ENCODE measurements at regions not wholly inside any gene's neighbourhood (a gene's known extent, or its start where the extent isn't known, plus 50 kb on each side); places are given as distances from the start of the nearest gene placed in this dataset.

DNA sequence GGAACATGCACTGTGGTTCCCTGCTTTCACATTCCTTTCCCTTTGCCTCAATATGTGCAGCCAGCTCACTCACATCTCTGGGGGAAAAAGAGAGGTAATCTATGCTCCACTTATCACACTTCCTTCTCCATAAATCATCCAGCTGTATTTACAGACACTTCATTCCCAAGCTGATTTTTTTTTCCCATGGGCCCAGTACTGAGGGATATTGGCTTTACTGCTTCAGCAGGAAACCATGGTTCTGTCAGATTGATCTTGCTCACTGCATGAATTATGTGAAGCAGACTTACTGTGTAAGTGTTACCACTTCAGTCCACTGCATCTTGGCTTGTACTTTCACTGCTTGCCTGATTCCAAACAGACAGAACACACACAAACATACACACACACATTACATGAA is 555.6 kb downstream of the CCER1 start:
- H3K9me3 ChIP-seq (ENCODE audit: control insufficient read depth in 1 of 2, low read length in 2 of 2): peaks cover 0 to 14% of the 10 kb centered on the region in 2 donors
- no peaks in the 10 kb centered on the region for H3K36me3 ChIP-seq (ENCODE audit: control insufficient read depth in 1 of 2, insufficient read depth in 2 of 2, low read length in 2 of 2)
- H3K9ac ChIP-seq (ENCODE audit: low read depth in 1 of 2, low read length in 2 of 2): no peak overlapping the region

DNA sequence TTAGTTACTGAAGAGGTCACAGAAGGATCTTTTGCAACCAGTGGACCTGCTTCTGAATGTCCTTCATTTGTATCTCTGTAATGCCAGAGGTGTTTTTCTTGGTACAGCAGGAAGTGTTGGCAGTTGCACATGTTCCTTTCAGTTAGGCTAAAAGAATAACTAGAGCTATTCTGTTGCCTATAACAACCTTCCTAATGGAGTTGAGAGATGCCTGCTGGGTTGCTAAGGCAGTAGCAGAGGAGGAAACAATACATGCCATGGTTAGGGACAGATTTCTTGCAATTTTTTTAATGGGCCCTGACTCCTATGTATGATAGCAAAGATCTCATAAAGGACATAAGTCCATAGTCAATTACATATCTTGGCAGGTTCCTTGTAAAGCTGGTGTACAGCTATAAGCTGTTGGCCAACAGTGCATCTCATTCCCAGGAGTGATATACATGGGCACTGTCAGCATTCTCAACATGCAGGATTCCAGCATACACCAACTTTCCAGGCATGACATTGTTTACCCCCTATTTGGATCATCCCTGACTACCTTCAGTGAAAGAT is 556.6 kb downstream of the CCER1 start:
- Histone ChIP-seq H3K4me3 (ENCODE audit: low read depth in 1 of 2, low read length in 2 of 2) (no peak overlapping the region), H3K4me1 (ENCODE audit: control insufficient read depth in 1 of 2, insufficient read depth in 2 of 2, low read length in 2 of 2) (no peaks in the 10 kb centered on the region), H3K27me3 (ENCODE audit: control insufficient read depth in 1 of 2, insufficient read depth in 2 of 2, low read length in 2 of 2) (no peaks in the 10 kb centered on the region), H3K9me3 (ENCODE audit: control insufficient read depth in 1 of 2, low read length in 2 of 2) (peaks cover 0 to 14% of the 10 kb centered on the region in 2 donors), H3K27ac (ENCODE audit: low read depth, low read length) (no peak overlapping the region), H3K9ac (ENCODE audit: low read depth in 1 of 2, low read length in 2 of 2) (no peak overlapping the region), H3K36me3 (ENCODE audit: control insufficient read depth in 1 of 2, insufficient read depth in 2 of 2, low read length in 2 of 2) (no peaks in the 10 kb centered on the region)

More for the DNA sequence above, 555.6 kb downstream of the CCER1 start:
- H3K27ac ChIP-seq (ENCODE audit: low read depth, low read length): no peak overlapping the region
- no peaks in the 10 kb centered on the region for H3K27me3 ChIP-seq (ENCODE audit: control insufficient read depth in 1 of 2, insufficient read depth in 2 of 2, low read length in 2 of 2)
- no peak overlapping the region for H3K4me3 ChIP-seq (ENCODE audit: low read depth in 1 of 2, low read length in 2 of 2)
- H3K4me1 ChIP-seq (ENCODE audit: control insufficient read depth in 1 of 2, insufficient read depth in 2 of 2, low read length in 2 of 2): no peaks in the 10 kb centered on the region

DNA sequence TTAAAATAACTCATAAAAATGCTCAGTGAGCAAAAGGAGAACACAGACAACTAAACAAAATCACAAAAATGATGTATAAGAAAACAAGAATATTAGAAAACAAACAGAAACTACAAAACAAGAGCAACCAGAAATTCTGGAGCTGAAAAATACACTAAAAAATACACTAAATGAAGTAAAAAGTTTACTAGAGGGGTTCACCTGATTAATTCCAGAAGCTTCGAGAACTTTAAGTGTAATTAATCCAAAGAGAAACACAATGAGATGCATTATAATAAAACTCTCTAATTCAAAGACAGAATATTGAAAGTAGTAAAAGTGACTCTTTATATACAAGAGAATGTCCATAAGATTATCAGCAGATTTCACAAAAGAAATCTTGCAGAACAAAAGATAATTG is 558.4 kb downstream of the CCER1 start:
- no peak overlapping the region for H3K9ac ChIP-seq (ENCODE audit: low read depth in 1 of 2, low read length in 2 of 2)
- H3K36me3 ChIP-seq (ENCODE audit: control insufficient read depth in 1 of 2, insufficient read depth in 2 of 2, low read length in 2 of 2): no peaks in the 10 kb centered on the region
- H3K4me1 ChIP-seq (ENCODE audit: control insufficient read depth in 1 of 2, insufficient read depth in 2 of 2, low read length in 2 of 2): no peaks in the 10 kb centered on the region
- H3K9me3 ChIP-seq (ENCODE audit: control insufficient read depth in 1 of 2, low read length in 2 of 2): peaks cover 0 to 14% of the 10 kb centered on the region in 2 donors
- H3K27ac ChIP-seq (ENCODE audit: low read depth, low read length): no peak overlapping the region
- no peaks in the 10 kb centered on the region for H3K27me3 ChIP-seq (ENCODE audit: control insufficient read depth in 1 of 2, insufficient read depth in 2 of 2, low read length in 2 of 2)
- no peak overlapping the region for H3K4me3 ChIP-seq (ENCODE audit: low read depth in 1 of 2, low read length in 2 of 2)

DNA sequence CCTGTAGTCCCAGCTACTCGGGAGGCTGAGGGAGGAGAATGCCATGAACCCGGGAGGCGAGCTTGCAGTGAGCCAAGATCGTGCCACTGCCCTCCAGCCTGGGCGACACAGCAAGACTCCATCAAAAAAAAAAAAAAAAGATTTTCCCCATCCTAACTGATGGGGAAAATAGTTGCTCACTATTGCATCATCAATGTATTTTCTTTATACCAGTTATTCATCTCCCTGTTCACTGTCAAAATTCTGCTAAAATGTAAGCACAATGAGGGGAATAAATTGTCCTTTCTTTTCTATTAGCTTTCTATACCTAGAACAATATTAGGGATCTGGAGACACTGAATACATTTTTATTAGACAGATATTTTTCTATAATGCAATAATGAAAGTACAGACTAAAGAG is 561.3 kb downstream of the CCER1 start:
- no peaks in the 10 kb centered on the region for H3K27me3 ChIP-seq (ENCODE audit: control insufficient read depth in 1 of 2, insufficient read depth in 2 of 2, low read length in 2 of 2)
- H3K9me3 ChIP-seq (ENCODE audit: control insufficient read depth in 1 of 2, low read length in 2 of 2): peaks cover 0 to 14% of the 10 kb centered on the region in 2 donors
- no peaks in the 10 kb centered on the region for H3K36me3 ChIP-seq (ENCODE audit: control insufficient read depth in 1 of 2, insufficient read depth in 2 of 2, low read length in 2 of 2)
- H3K9ac ChIP-seq (ENCODE audit: low read depth in 1 of 2, low read length in 2 of 2): no peak overlapping the region
- no peaks in the 10 kb centered on the region for H3K4me1 ChIP-seq (ENCODE audit: control insufficient read depth in 1 of 2, insufficient read depth in 2 of 2, low read length in 2 of 2)
- no peak overlapping the region for H3K27ac ChIP-seq (ENCODE audit: low read depth, low read length)
- no peak overlapping the region for H3K4me3 ChIP-seq (ENCODE audit: low read depth in 1 of 2, low read length in 2 of 2)

DNA sequence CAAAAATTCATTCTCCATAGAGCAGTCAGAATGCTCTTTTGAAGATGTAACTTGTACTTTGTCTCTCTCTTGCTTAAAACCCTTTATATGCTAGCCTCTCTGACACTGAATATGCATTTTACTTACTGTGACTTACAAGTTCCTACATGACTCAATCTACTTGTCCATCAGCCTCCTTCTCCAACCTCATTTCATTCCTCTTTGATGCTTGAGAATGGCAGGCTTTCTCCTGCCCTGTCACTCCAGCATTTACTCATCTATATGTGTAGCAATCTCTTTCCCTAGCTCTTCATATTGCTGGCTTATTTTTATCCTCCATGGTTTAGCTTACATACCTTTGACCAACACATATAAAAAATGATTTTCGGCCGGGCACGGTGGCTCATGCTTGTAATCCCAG is 561.9 kb downstream of the CCER1 start:
- no peaks in the 10 kb centered on the region for H3K36me3 ChIP-seq (ENCODE audit: control insufficient read depth in 1 of 2, insufficient read depth in 2 of 2, low read length in 2 of 2)
- no peak overlapping the region for H3K4me3 ChIP-seq (ENCODE audit: low read depth in 1 of 2, low read length in 2 of 2)
- no peak overlapping the region for H3K27ac ChIP-seq (ENCODE audit: low read depth, low read length)
- H3K4me1 ChIP-seq (ENCODE audit: control insufficient read depth in 1 of 2, insufficient read depth in 2 of 2, low read length in 2 of 2): no peaks in the 10 kb centered on the region
- H3K9ac ChIP-seq (ENCODE audit: low read depth in 1 of 2, low read length in 2 of 2): no peak overlapping the region
- H3K27me3 ChIP-seq (ENCODE audit: control insufficient read depth in 1 of 2, insufficient read depth in 2 of 2, low read length in 2 of 2): no peaks in the 10 kb centered on the region
- H3K9me3 ChIP-seq (ENCODE audit: control insufficient read depth in 1 of 2, low read length in 2 of 2): peaks cover 0 to 14% of the 10 kb centered on the region in 2 donors

DNA sequence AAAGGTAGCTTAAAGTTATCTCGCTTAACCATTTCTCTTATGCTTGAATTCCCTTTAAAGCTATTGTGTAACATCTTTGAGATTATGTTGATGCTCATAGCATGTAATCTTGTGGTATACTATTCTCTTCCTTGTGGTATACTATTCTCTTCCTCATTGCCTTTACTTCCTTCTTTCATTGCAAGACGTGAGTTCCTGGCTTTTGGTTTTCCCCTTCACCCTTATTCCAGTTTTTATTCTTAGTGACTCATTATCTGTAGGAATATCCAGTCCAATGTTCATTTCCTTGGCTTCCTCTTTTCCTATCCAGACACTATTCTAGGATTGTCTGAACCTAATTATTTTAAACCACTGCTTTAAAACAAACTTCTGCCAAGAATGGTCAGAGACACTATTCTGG is 564.0 kb downstream of the CCER1 start:
- Histone ChIP-seq H3K9me3 (ENCODE audit: control insufficient read depth in 1 of 2, low read length in 2 of 2) (peaks cover 0 to 5% of the 10 kb centered on the region in 2 donors), H3K36me3 (ENCODE audit: control insufficient read depth in 1 of 2, insufficient read depth in 2 of 2, low read length in 2 of 2) (no peaks in the 10 kb centered on the region), H3K27ac (ENCODE audit: low read depth, low read length) (no peak overlapping the region), H3K4me3 (ENCODE audit: low read depth in 1 of 2, low read length in 2 of 2) (no peak overlapping the region), H3K9ac (ENCODE audit: low read depth in 1 of 2, low read length in 2 of 2) (no peak overlapping the region), H3K27me3 (ENCODE audit: control insufficient read depth in 1 of 2, insufficient read depth in 2 of 2, low read length in 2 of 2) (no peaks in the 10 kb centered on the region), H3K4me1 (ENCODE audit: control insufficient read depth in 1 of 2, insufficient read depth in 2 of 2, low read length in 2 of 2) (no peaks in the 10 kb centered on the region)

DNA sequence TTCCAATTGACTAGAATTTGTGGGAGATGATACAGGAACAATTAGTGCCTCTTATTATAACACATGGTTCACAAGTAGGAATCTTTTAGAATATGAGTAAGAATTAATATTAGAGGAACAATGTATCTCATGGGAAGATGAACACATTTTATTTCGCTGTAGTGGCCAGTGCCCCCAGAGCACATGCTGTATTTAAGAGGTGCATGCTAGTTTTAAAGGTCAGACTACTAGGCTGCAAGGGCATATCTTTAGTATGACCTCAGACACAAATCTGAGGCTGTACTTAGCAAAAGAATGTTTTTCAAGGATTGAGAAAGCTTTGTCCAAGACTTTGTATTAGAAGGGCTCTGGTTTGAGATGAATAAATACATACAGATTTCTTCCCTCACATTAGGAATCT is 586.9 kb downstream of the CCER1 start:
- H3K27me3 ChIP-seq (ENCODE audit: control insufficient read depth in 1 of 2, insufficient read depth in 2 of 2, low read length in 2 of 2): no peaks in the 10 kb centered on the region
- H3K9me3 ChIP-seq (ENCODE audit: control insufficient read depth in 1 of 2, low read length in 2 of 2): no peaks in the 10 kb centered on the region
- no peak overlapping the region for H3K9ac ChIP-seq (ENCODE audit: low read depth in 1 of 2, low read length in 2 of 2)
- H3K4me1 ChIP-seq (ENCODE audit: control insufficient read depth in 1 of 2, insufficient read depth in 2 of 2, low read length in 2 of 2): no peaks in the 10 kb centered on the region
- no peaks in the 10 kb centered on the region for H3K36me3 ChIP-seq (ENCODE audit: control insufficient read depth in 1 of 2, insufficient read depth in 2 of 2, low read length in 2 of 2)
- no peak overlapping the region for H3K4me3 ChIP-seq (ENCODE audit: low read depth in 1 of 2, low read length in 2 of 2)
- no peak overlapping the region for H3K27ac ChIP-seq (ENCODE audit: low read depth, low read length)

DNA sequence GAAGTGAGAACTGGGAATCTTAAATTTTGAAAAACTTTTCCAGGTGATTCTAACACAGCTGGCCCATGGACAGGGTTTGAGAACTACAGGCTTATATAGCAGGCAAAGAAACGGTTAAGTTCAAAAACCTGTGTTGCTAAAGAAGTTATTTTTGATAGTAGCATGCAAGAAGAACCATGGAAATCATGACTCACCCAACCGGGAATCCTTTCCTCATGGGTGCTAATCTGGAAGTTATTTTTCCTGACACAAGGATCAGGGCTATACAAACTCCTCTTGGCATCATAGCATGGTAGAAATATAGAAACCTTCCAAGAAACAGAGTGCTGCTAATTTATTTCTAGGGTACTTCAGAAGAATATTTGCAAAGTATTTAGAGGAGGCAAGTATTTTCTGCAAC is 588.7 kb downstream of the CCER1 start:
- H3K27me3 ChIP-seq (ENCODE audit: control insufficient read depth in 1 of 2, insufficient read depth in 2 of 2, low read length in 2 of 2): no peaks in the 10 kb centered on the region
- H3K4me3 ChIP-seq (ENCODE audit: low read depth in 1 of 2, low read length in 2 of 2): no peak overlapping the region
- no peaks in the 10 kb centered on the region for H3K4me1 ChIP-seq (ENCODE audit: control insufficient read depth in 1 of 2, insufficient read depth in 2 of 2, low read length in 2 of 2)
- H3K9ac ChIP-seq (ENCODE audit: low read depth in 1 of 2, low read length in 2 of 2): no peak overlapping the region
- H3K36me3 ChIP-seq (ENCODE audit: control insufficient read depth in 1 of 2, insufficient read depth in 2 of 2, low read length in 2 of 2): no peaks in the 10 kb centered on the region
- no peak overlapping the region for H3K27ac ChIP-seq (ENCODE audit: low read depth, low read length)
- no peaks in the 10 kb centered on the region for H3K9me3 ChIP-seq (ENCODE audit: control insufficient read depth in 1 of 2, low read length in 2 of 2)

DNA sequence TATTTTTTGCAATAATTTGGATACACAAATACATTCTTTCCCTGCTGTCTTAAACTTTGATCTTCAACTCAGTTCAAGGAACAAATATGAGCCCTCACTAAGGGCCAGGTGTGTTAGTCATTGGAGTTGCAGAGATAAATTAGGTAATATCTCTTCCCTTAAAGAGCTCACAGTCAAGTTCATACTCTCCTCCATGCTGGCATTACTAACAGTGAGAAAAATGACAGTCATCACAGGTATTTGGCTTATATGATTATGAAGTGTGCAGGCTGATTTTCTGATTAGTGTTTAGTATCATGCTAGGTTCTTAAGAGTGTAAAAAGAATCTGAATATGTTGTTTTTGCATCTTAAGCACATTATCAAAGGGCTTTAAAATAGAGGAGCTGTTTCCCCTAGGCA is 594.7 kb downstream of the CCER1 start:
- no peak overlapping the region for H3K4me3 ChIP-seq (ENCODE audit: low read depth in 1 of 2, low read length in 2 of 2)
- no peaks in the 10 kb centered on the region for H3K4me1 ChIP-seq (ENCODE audit: control insufficient read depth in 1 of 2, insufficient read depth in 2 of 2, low read length in 2 of 2)
- H3K27me3 ChIP-seq (ENCODE audit: control insufficient read depth in 1 of 2, insufficient read depth in 2 of 2, low read length in 2 of 2): no peaks in the 10 kb centered on the region
- no peak overlapping the region for H3K27ac ChIP-seq (ENCODE audit: low read depth, low read length)
- H3K9ac ChIP-seq (ENCODE audit: low read depth in 1 of 2, low read length in 2 of 2): no peak overlapping the region
- no peaks in the 10 kb centered on the region for H3K36me3 ChIP-seq (ENCODE audit: control insufficient read depth in 1 of 2, insufficient read depth in 2 of 2, low read length in 2 of 2)
- no peaks in the 10 kb centered on the region for H3K9me3 ChIP-seq (ENCODE audit: control insufficient read depth in 1 of 2, low read length in 2 of 2)

DNA sequence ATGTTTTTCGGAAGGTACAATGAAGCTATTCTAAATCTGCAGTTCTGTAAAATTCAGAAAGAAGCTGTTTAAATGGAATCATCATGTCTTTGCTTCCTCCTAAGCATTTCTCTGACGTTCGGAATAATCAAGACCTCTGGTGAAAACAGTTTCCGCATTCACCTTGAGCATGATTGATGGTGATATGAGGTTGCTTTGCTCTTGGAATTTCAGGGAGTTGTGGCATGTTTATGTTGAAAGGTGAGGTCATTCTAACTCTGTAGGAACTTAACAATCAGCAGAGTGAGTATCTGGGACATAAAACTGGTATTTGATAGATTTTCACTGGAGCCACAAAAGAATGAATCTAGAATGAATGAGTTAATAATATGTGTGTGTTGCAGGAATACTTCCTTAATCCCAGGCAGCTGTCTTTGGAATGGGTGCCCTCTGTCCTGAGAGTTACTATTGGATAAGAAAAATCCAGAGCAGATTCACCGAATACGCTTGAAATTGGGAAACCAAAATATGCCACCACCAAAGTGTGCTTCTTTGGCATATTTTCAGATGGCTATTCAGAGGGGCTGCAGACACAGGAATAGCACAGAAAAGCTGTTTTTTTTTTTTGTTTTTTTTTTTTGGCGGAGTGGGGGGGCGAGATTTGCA is 599.1 kb downstream of the CCER1 start:
- H3K4me1 ChIP-seq (ENCODE audit: control insufficient read depth in 1 of 2, insufficient read depth in 2 of 2, low read length in 2 of 2): no peaks in the 10 kb centered on the region
- H3K4me3 ChIP-seq (ENCODE audit: low read depth in 1 of 2, low read length in 2 of 2): no peak overlapping the region
- no peaks in the 10 kb centered on the region for H3K9me3 ChIP-seq (ENCODE audit: control insufficient read depth in 1 of 2, low read length in 2 of 2)
- H3K9ac ChIP-seq (ENCODE audit: low read depth in 1 of 2, low read length in 2 of 2): no peak overlapping the region
- no peaks in the 10 kb centered on the region for H3K36me3 ChIP-seq (ENCODE audit: control insufficient read depth in 1 of 2, insufficient read depth in 2 of 2, low read length in 2 of 2)
- no peak overlapping the region for H3K27ac ChIP-seq (ENCODE audit: low read depth, low read length)
- no peaks in the 10 kb centered on the region for H3K27me3 ChIP-seq (ENCODE audit: control insufficient read depth in 1 of 2, insufficient read depth in 2 of 2, low read length in 2 of 2)

Measured in duodenal mucosa (tissue), 2 donors.